Nephron (organoid): ENCODE measurements at regions not wholly inside any gene's neighbourhood (a gene's known extent, or its start where the extent isn't known, plus 50 kb on each side); places are given as distances from the start of the nearest gene placed in this dataset.

ENCODE experiments used
- H3K27ac Mint-ChIP-seq, 3 experiments: 2 replicates each; pipeline ENCODE4 v1.8.0; 2020; ENCODE audit warnings: mixed read lengths in 3 of 3, mild to moderate bottlenecking in 2 of 3, moderate library complexity in 1 of 3
- H3K27me3 Mint-ChIP-seq: 2 replicates; pipeline ENCODE4 v1.8.0; 2021; ENCODE audit warnings: low read depth, mild to moderate bottlenecking, moderate library complexity, mixed read lengths
- H3K36me3 Mint-ChIP-seq: 2 replicates; pipeline ENCODE4 v1.8.0; 2020; ENCODE audit warnings: low read depth, mixed read lengths
- H3K4me1 Mint-ChIP-seq: 2 replicates; pipeline ENCODE4 v1.8.0; 2020; ENCODE audit warnings: mixed read lengths
- H3K4me3 Mint-ChIP-seq, 3 experiments: 2 replicates each; pipeline ENCODE4 v1.8.0; 2020; ENCODE audit warnings: mild to moderate bottlenecking in 3 of 3, mixed read lengths in 3 of 3, moderate library complexity in 2 of 3
- H3K9me3 Mint-ChIP-seq: 2 replicates; pipeline ENCODE4 v1.8.0; 2020; ENCODE audit warnings: mixed read lengths
- TF ChIP-seq, protein P1 (sequence below), 3 experiments: fragments of 200-600 bp; sonication (generic); IDR thresholded peaks; one replicate each; pipeline ENCODE4 v1.5.0; 2021; ENCODE audit warnings: antibody characterized with exemption in 3 of 3; ENCODE audit not compliant: unreplicated experiment in 3 of 3

DNA sequence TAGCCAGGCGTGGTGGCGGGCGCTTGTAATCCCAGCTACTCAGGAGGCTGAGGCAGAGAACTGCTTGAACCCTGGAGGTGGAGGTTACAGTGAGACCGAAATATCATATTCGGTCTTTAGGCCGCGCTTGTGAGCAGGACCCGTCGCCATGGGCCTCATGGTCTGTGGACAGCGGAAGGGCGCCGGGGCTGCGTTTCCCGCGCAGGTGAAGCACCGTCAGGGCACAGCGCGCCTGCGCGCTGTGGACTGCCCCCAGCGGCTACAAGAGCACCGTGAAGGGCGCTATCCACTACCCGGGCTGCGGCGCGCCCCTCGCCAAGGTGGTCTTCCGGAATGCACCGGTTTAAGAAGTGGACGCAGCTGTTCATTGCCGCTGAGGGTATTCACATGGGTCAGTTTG is 482.0 kb upstream of the NAALADL2 start:
- Mint-ChIP-seq H3K9me3 (no peaks in the 10 kb centered on the region), H3K4me1 (no peaks in the 10 kb centered on the region), H3K4me3 (no peak overlapping the region), H3K36me3 (no peaks in the 10 kb centered on the region), H3K27ac (no peak overlapping the region), H3K27me3 (no peaks in the 10 kb centered on the region)
- TF ChIP-seq, protein P1, sequence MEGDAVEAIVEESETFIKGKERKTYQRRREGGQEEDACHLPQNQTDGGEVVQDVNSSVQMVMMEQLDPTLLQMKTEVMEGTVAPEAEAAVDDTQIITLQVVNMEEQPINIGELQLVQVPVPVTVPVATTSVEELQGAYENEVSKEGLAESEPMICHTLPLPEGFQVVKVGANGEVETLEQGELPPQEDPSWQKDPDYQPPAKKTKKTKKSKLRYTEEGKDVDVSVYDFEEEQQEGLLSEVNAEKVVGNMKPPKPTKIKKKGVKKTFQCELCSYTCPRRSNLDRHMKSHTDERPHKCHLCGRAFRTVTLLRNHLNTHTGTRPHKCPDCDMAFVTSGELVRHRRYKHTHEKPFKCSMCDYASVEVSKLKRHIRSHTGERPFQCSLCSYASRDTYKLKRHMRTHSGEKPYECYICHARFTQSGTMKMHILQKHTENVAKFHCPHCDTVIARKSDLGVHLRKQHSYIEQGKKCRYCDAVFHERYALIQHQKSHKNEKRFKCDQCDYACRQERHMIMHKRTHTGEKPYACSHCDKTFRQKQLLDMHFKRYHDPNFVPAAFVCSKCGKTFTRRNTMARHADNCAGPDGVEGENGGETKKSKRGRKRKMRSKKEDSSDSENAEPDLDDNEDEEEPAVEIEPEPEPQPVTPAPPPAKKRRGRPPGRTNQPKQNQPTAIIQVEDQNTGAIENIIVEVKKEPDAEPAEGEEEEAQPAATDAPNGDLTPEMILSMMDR (IDR thresholded peaks at IDR 0.05; ENCODE audit: unreplicated experiment in 3 of 3): no peak

DNA sequence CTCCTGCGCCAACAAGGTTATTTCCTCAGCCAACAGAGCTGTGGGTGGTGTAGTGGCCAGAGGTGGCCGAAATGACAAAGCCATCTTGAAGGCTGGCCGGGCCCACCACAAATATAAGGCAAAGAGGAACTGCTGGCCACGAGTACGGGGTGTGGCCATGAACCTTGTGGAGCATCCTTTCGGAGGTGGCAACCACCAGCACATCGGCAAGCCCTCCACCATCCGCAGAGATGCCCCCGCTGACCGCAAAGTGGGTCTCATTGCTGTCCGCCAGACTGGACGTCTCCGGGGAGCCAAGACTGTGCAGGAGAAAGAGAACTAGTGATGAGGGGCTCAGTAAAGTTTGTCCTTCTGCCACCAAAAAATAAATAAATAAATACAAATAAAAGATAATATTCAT is 481.4 kb upstream of the NAALADL2 start:
- Mint-ChIP-seq H3K27ac (no peak overlapping the region), H3K36me3 (no peaks in the 10 kb centered on the region), H3K4me3 (no peak overlapping the region), H3K9me3 (no peaks in the 10 kb centered on the region), H3K27me3 (no peaks in the 10 kb centered on the region), H3K4me1 (no peaks in the 10 kb centered on the region)
- TF ChIP-seq, protein P1 (IDR thresholded peaks at IDR 0.05; ENCODE audit: unreplicated experiment in 3 of 3): no peak

DNA sequence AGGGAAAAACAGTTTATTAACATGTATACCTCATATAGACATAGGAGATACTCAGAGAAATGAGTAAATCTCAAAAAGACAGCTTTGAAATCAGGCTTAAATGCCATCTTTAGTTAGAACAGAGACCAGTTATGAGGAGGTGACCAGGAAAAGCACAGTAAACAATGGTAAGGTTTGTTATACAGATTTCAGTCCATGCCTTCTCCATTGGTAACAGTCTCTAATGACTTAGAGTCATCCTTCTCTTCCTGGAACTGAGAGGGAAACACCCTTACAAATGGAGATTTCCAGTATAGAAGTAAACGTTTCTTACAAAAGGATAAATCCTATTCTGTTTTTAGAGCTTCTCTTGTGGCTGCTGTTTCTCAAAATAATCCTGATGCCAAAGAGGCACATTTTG is 476.3 kb upstream of the NAALADL2 start:
- Mint-ChIP-seq H3K9me3 (peaks cover 7% of the 10 kb centered on the region), H3K4me1 (no peaks in the 10 kb centered on the region), H3K27ac (no peak overlapping the region), H3K27me3 (no peaks in the 10 kb centered on the region), H3K4me3 (no peak overlapping the region), H3K36me3 (no peaks in the 10 kb centered on the region)
- TF ChIP-seq, protein P1 (IDR thresholded peaks at IDR 0.05; ENCODE audit: unreplicated experiment in 3 of 3): no peak

DNA sequence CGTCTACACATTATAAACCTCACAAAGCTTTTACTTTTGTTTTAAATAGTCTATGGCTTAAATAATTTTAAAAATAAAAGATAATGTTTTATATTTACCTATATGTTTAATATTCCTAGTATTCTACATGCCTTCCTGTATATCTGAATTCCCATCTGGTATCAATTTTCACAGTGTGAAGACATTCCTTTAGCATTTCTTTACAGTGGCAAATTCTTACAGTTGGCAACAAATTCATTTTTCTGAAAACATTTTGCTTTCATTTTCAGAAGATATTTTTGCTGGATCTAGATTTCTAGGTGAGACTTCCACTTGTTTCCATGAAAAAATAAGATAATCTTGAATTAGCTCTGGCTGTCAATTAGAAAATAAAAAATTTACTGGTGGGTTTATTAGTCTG is 471.4 kb upstream of the NAALADL2 start:
- Mint-ChIP-seq H3K9me3 (peaks cover 13% of the 10 kb centered on the region), H3K27ac (no peak overlapping the region), H3K4me1 (no peaks in the 10 kb centered on the region), H3K36me3 (no peaks in the 10 kb centered on the region), H3K4me3 (no peak overlapping the region), H3K27me3 (no peaks in the 10 kb centered on the region)
- TF ChIP-seq, protein P1 (IDR thresholded peaks at IDR 0.05; ENCODE audit: unreplicated experiment in 3 of 3): no peak

DNA sequence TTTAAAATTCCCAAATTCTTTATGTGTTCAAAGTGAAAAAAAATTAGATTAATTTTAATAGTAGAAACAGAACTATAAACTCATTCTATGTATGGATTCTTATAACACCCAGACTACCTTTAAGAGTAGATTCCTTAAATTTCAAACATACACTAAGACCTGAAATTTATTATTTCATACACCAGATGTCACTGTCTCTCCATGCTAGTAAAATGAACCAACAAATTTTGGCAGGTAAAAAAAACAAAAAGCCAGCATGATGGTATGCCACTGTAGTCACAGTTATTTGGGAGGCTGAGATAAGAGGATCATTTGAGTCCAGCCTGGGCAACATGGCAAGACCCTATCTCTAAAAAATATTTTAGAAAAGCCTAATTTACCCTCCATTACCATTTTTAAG is 461.3 kb upstream of the NAALADL2 start:
- Mint-ChIP-seq H3K36me3 (no peaks in the 10 kb centered on the region), H3K27me3 (no peaks in the 10 kb centered on the region), H3K9me3 (peaks cover 15% of the 10 kb centered on the region), H3K4me3 (no peak overlapping the region), H3K27ac (no peak overlapping the region), H3K4me1 (no peaks in the 10 kb centered on the region)
- TF ChIP-seq, protein P1 (IDR thresholded peaks at IDR 0.05; ENCODE audit: unreplicated experiment in 3 of 3): peak in 2 of 3 experiments; percentile 18 to 43

DNA sequence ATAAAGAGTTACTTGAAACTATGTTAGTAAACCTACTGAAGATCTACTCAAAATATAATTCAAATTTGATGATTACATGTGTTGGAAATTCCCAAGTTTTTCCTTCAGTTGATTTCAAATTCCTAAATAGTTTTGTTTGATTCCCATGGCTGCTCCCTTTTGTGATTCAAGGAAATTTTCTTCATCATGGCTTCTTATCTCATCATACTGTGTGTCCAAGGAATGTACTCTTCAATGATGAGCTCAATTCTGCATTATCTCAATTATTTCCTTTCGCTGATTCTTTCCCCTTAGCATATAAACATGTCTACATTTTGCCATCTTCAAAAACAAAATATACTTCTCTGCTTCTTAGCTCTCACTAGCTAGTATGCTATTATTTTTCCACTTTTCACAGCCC is 460.4 kb upstream of the NAALADL2 start:
- Mint-ChIP-seq H3K27me3 (no peaks in the 10 kb centered on the region), H3K36me3 (no peaks in the 10 kb centered on the region), H3K27ac (no peak overlapping the region), H3K9me3 (peaks cover 15% of the 10 kb centered on the region), H3K4me3 (no peak overlapping the region), H3K4me1 (no peaks in the 10 kb centered on the region)
- TF ChIP-seq, protein P1 (IDR thresholded peaks at IDR 0.05; ENCODE audit: unreplicated experiment in 3 of 3): no peak
